ENCODE measurements at regions not wholly inside any gene's neighbourhood (a gene's known extent, or its start where the extent isn't known, plus 50 kb on each side); places are given as distances from the start of the nearest gene placed in this dataset.

DNA sequence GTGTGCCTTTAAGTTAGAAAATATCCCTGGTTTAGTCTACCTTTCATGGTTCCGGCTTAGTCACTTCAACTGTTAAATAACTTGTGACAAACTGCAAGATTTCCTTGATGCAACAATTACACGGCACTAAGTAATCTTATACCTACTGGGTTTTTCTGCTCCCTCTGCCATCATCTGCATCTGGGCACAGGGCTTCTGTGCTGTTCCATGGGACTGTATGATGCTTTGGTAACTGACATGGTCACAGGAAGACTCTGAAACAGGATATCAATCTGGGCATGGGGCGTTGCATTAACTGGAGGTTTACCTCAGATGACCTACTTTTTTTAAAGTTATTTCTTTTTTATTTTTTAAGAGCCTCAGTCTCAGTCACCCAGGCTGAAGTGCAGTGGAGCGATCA is 365.4 kb downstream of the SS18 start:
- TF ChIP-seq, protein P1, sequence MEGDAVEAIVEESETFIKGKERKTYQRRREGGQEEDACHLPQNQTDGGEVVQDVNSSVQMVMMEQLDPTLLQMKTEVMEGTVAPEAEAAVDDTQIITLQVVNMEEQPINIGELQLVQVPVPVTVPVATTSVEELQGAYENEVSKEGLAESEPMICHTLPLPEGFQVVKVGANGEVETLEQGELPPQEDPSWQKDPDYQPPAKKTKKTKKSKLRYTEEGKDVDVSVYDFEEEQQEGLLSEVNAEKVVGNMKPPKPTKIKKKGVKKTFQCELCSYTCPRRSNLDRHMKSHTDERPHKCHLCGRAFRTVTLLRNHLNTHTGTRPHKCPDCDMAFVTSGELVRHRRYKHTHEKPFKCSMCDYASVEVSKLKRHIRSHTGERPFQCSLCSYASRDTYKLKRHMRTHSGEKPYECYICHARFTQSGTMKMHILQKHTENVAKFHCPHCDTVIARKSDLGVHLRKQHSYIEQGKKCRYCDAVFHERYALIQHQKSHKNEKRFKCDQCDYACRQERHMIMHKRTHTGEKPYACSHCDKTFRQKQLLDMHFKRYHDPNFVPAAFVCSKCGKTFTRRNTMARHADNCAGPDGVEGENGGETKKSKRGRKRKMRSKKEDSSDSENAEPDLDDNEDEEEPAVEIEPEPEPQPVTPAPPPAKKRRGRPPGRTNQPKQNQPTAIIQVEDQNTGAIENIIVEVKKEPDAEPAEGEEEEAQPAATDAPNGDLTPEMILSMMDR (IDR thresholded peaks at IDR 0.05): no peak

DNA sequence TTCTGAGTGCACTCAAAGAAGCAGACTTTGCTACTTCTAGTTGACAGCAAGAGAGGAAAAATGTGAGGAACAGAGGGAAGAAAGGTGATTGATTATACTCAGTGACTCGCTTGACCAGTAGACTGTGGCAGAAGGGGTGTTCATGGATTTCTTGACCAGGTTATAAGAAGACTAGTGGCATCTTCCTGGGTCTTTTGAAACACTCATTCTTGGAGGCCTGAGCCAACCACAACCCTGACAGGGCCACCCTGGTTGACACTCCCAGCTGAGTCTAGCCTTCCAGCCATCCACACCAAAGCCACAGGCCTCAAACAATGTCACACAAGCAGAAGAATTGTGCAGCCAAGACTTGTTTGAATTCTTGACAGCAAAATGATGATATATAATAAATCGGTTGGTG is 366.3 kb downstream of the SS18 start:
- TF ChIP-seq, protein P1 (IDR thresholded peaks at IDR 0.05): no peak

DNA sequence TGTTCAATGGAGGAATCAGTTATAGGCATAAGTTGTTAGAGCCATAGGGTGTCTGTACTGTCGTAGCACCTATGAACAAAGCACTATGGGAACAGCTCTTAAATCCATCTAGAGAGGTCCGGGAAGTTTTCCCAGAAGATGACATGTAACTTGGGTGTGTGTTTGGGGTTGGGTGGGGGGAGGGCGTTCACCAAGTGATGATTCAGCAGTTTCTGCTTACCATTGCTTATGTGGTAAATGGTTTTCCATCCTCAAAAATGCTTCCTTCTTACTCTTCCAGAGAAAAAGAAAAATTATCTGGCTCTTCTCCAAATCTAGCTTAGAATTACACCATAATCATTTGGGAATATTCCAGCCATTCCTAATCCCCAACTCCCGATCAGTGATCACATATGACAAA is 361.1 kb upstream of the ZNF521 start:
- TF ChIP-seq, protein P1 (IDR thresholded peaks at IDR 0.05): no peak

DNA sequence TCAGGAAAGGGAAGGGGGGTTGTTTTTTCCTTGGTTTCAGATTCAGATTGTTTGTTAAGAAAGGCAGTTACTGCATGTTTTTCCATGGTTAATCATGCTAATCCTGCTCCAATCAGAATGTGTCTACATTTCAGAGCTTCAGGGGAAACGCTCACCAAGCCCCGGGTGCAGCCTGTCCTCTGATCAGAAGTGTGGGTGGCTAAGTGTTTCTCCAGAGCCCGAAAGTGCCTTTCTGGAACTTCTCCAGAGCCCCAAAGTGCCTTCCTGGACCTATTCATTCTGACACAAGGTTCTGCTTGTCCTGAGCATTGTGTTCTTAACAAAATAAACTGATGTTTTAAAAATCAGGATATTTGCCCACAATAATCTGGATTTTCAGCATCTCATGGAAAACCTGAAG is 359.0 kb upstream of the ZNF521 start:
- TF ChIP-seq, protein P1 (IDR thresholded peaks at IDR 0.05): no peak

DNA sequence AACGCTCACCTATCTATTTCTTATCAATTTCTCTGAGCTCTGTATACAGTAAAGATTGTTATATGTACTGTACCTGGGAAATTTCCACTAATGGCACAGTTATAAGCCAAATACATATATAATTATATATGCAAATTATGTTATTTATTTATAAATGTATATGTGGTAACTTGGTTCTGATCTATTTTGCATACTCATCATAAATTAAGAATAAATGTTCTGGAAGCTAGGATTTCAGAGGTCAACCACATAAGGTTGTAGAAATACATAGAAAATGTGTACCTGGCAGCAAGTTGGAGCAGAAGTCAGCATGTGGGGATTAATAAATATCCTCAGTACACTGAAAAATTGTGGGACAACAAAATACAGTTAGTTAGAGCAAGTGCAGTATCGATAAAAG is 353.7 kb upstream of the ZNF521 start:
- TF ChIP-seq, protein P1 (IDR thresholded peaks at IDR 0.05): no peak

DNA sequence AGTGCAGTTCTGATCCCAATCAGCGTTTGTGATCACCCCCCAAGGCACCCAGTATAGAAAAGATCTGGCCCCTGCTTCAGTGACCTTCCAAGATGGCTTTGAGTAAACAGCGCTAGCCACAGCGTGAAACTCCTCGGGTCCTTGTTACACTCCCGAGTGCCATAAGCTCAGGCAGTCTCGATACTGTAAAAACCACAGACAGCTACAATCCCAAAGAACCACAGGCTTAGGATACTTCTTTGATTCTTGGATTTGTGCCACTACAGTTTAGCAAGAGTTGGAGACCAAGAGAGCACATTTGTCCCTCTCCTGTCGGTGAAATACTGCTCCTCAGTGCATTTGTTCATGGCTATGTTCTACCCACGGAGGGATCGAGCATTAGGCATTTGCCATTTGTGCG is 352.5 kb upstream of the ZNF521 start:
- TF ChIP-seq, protein P1 (IDR thresholded peaks at IDR 0.05): no peak

DNA sequence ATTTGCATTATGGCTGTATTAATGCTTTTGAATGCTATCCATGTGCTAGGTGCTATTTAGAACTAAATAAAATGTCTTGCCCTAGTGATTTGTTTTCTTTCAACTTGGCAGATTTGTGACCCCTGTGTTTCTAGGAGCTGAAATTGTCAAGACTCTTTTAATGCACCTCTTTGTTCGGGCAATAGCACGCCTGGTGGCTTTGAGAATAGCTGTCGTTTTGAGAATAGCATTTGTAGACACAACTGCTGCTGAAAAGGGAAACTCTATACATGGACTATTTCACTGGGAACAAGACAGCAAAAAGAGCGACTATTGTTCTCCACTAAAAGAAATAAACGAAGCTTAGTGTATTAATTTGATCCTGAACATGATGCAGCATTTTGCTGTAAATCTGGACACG is 352.1 kb upstream of the ZNF521 start:
- TF ChIP-seq, protein P1 (IDR thresholded peaks at IDR 0.05): no peak

DNA sequence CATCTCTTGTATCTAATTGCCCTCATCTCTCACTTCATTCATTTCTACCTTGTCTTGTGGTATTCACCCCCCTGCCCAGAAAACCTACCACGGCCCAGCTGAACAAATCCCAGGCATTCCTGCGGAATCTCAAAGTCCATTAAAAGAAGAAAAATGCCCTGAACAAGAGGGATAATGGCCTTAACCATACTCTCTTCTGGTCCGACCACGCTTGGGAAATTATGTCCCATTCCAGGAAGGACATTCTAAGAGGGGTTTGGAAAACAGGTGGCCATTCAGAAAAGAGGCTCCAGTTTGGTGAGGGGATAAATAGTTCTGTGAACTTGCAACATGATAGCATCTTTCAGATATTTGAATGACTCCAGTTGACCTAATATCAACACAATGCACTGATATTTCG is 349.9 kb upstream of the ZNF521 start:
- TF ChIP-seq, protein P1 (IDR thresholded peaks at IDR 0.05): no peak
